Right cardiac atrium (tissue), 5 donors: ENCODE measurements at regions not wholly inside any gene's neighbourhood (a gene's known extent, or its start where the extent isn't known, plus 50 kb on each side); places are given as distances from the start of the nearest gene placed in this dataset.

Experiments used
- ATAC-seq, 2 donors: fragments of 200-7000 bp; cut with Tn5 transposase; one replicate each; pipeline versions ENCODE4 v1.8.0 to v1.9.1; 2020; ENCODE audit warnings: moderate library complexity in 2 of 2, mild to moderate bottlenecking in 1 of 2
- DNase-seq, 3 donors: peaks; one replicate each; pipeline ENCODE4 v3.0.0-alpha.2; 2020
- H3K27ac ChIP-seq: one replicate; pipeline ENCODE4 v1.5.1; 2013; ENCODE audit warnings: mild to moderate bottlenecking, low read length, control low read depth, moderate library complexity
- H3K27me3 ChIP-seq: one replicate; pipeline ENCODE4 v1.6.1; 2013; ENCODE audit not compliant: control insufficient read depth, insufficient read depth
- H3K4me1 ChIP-seq: one replicate; pipeline ENCODE4 v1.6.1; 2013; ENCODE audit warnings: low read length; ENCODE audit not compliant: control insufficient read depth, insufficient read depth
- H3K4me3 ChIP-seq: one replicate; pipeline ENCODE4 v1.5.1; 2013; ENCODE audit warnings: low read length, control low read depth
- H3K9me3 ChIP-seq: one replicate; pipeline ENCODE4 v1.6.1; 2013; ENCODE audit warnings: low read length; ENCODE audit not compliant: control insufficient read depth
- WGBS: extraction: QIAGEN DNeasy Blood & Tissue Kit; methylation state at CpG from one replicate; pipeline ENCODE4 v1.1.7; 2013; 5-methylcytosine and 5-hydroxymethylcytosine counted together
- intact Hi-C, 4 donors: fragments of 100-400 bp; cut with DNase I; formaldehyde crosslinking; loops; one replicate each; pipeline versions ENCODE4 v1.11.0 to v1.14.0; 2022 to 2023
- donor health status: healthy with polysubstance abuse.
- donor health status: DM: no; HTN: yes; CAD: no.
- donor health status: DM: no; HTN: no; CAD: no.
- donor health status: DM: no; HTN: yes; CAD: no; lungs with severe emphysema.
- donor health status: DM: yes; HTN: yes; CAD: no.

GRCh38 chr14:54316652-54317051 lies 80.2 kb upstream of the CDKN3 start:
- no peak overlapping the region for H3K4me3 ChIP-seq
- no peaks in the 10 kb centered on the region for H3K27me3 ChIP-seq
- whole genome bisulfite sequencing = 92% methylated on average over 10 of the region's 10 CpGs
- DNase-seq = no peak
- intact Hi-C loops = no loop called here
- no peak for ATAC-seq
- H3K9me3 ChIP-seq = no peaks in the 10 kb centered on the region
- H3K27ac ChIP-seq = no peak overlapping the region
- H3K4me1 ChIP-seq = no peaks in the 10 kb centered on the region

- intact Hi-C loops = no loop called here
- no peak overlapping the region for H3K27ac ChIP-seq
- H3K4me3 ChIP-seq = no peak overlapping the region
- no peaks in the 10 kb centered on the region for H3K9me3 ChIP-seq
- H3K27me3 ChIP-seq = no peaks in the 10 kb centered on the region
- no peak for ATAC-seq
- H3K4me1 ChIP-seq = no peaks in the 10 kb centered on the region
- 78% methylated on average over 4 of the region's 4 CpGs for WGBS
- no peak for DNase-seq
These were observed 79.4 kb upstream of the CDKN3 start for GRCh38 chr14:54317391-54317790.

- H3K9me3 ChIP-seq = no peaks in the 10 kb centered on the region
- H3K27ac ChIP-seq = no peak overlapping the region
- ATAC-seq = no peak
- no peaks in the 10 kb centered on the region for H3K27me3 ChIP-seq
- 90% methylated on average over 7 of the region's 7 CpGs for WGBS
- H3K4me3 ChIP-seq = no peak overlapping the region
- intact Hi-C loops = loop anchor here in 1 of 4 donors (10.0 kb wide), 1 partner anchor 367 kb away; the partner anchor contains the start of gene BMP4
- no peak for DNase-seq
- H3K4me1 ChIP-seq = no peaks in the 10 kb centered on the region
These were observed 74.6 kb upstream of the CDKN3 start for GRCh38 chr14:54322246-54322645.

- Histone ChIP-seq H3K9me3 (no peaks in the 10 kb centered on the region), H3K27me3 (no peaks in the 10 kb centered on the region), H3K4me3 (no peak overlapping the region), H3K4me1 (no peaks in the 10 kb centered on the region), H3K27ac (no peak overlapping the region)
- 74% methylated on average over 5 of the region's 5 CpGs for WGBS
- ATAC-seq = no peak
- DNase-seq = peak; percentile 30 to 69 (median 67)
- intact Hi-C loops = loop anchor here in 1 of 4 donors (10.0 kb wide), 1 partner anchor 368 kb away; the partner anchor contains the start of gene BMP4
These were observed 74.0 kb upstream of the CDKN3 start for GRCh38 chr14:54322701-54323337.

- H3K4me3 ChIP-seq = no peak overlapping the region
- intact Hi-C loops = loop anchor here in 2 of 4 donors (5.0 to 10.0 kb wide), 2 partner anchors 153 to 371 kb away; partner anchors contain the start of gene BMP4 (in 1 of the 2)
- no peaks in the 10 kb centered on the region for H3K27me3 ChIP-seq
- H3K4me1 ChIP-seq = no peaks in the 10 kb centered on the region
- DNase-seq (no peak), ATAC-seq (no peak)
- H3K27ac ChIP-seq = no peak overlapping the region
- no peaks in the 10 kb centered on the region for H3K9me3 ChIP-seq
- 38% methylated on average over 1 of the region's 1 CpG for WGBS
These were observed 71.0 kb upstream of the CDKN3 start for GRCh38 chr14:54325766-54326165.

GRCh38 chr14:54329082-54329695 lies 67.6 kb upstream of the CDKN3 start:
- H3K4me3 ChIP-seq = no peak overlapping the region
- WGBS = 29% methylated on average over 11 of the region's 11 CpGs
- H3K27ac ChIP-seq = no peak overlapping the region
- peak; percentile 78 to 84 for ATAC-seq
- H3K9me3 ChIP-seq = no peaks in the 10 kb centered on the region
- DNase-seq = peak; percentile 20 to 70 (median 55)
- no peaks in the 10 kb centered on the region for H3K27me3 ChIP-seq
- no peaks in the 10 kb centered on the region for H3K4me1 ChIP-seq
- intact Hi-C loops = loop anchor here in 2 of 4 donors (5.0 to 10.0 kb wide), 2 partner anchors 157 to 374 kb away; partner anchors contain the start of gene BMP4 (in 1 of the 2)

- no peaks in the 10 kb centered on the region for H3K4me1 ChIP-seq
- H3K27me3 ChIP-seq = no peaks in the 10 kb centered on the region
- DNase-seq (no peak), ATAC-seq (no peak)
- 70% methylated on average over 5 of the region's 5 CpGs for WGBS
- intact Hi-C loops = no loop called here
- no peak overlapping the region for H3K27ac ChIP-seq
- H3K9me3 ChIP-seq = no peaks in the 10 kb centered on the region
- H3K4me3 ChIP-seq = no peak overlapping the region
These were observed 65.9 kb upstream of the CDKN3 start for GRCh38 chr14:54330876-54331275.

GRCh38 chr14:54331516-54331915 lies 65.3 kb upstream of the CDKN3 start:
- DNase-seq = no peak
- no peak overlapping the region for H3K4me3 ChIP-seq
- 42% methylated on average over 5 of the region's 5 CpGs for WGBS
- ATAC-seq = peak; percentile 45 to 56
- H3K9me3 ChIP-seq = no peaks in the 10 kb centered on the region
- intact Hi-C loops = no loop called here
- no peaks in the 10 kb centered on the region for H3K27me3 ChIP-seq
- H3K27ac ChIP-seq = no peak overlapping the region
- H3K4me1 ChIP-seq = no peaks in the 10 kb centered on the region

GRCh38 chr14:54332490-54332889 lies 64.3 kb upstream of the CDKN3 start:
- no peaks in the 10 kb centered on the region for H3K4me1 ChIP-seq
- no peak overlapping the region for H3K27ac ChIP-seq
- DNase-seq (no peak), ATAC-seq (no peak)
- no peak overlapping the region for H3K4me3 ChIP-seq
- intact Hi-C loops = no loop called here
- H3K27me3 ChIP-seq = no peaks in the 10 kb centered on the region
- no peaks in the 10 kb centered on the region for H3K9me3 ChIP-seq
- 86% methylated on average over 6 of the region's 6 CpGs for WGBS

- ATAC-seq = no peak
- Histone ChIP-seq H3K4me3 (no peak overlapping the region), H3K4me1 (no peaks in the 10 kb centered on the region), H3K9me3 (no peaks in the 10 kb centered on the region), H3K27me3 (no peaks in the 10 kb centered on the region), H3K27ac (no peak overlapping the region)
- intact Hi-C loops = no loop called here
- WGBS = 94% methylated on average over 4 of the region's 4 CpGs
- DNase-seq = no peak
These were observed 63.3 kb upstream of the CDKN3 start for GRCh38 chr14:54333511-54333910.

GRCh38 chr14:54335569-54336155 lies 61.1 kb upstream of the CDKN3 start:
- intact Hi-C loops = no loop called here
- DNase-seq (no peak), ATAC-seq (no peak)
- Histone ChIP-seq H3K9me3 (no peaks in the 10 kb centered on the region), H3K4me1 (no peaks in the 10 kb centered on the region), H3K27me3 (no peaks in the 10 kb centered on the region), H3K4me3 (no peak overlapping the region), H3K27ac (no peak overlapping the region)
- WGBS = 94% methylated on average over 2 of the region's 2 CpGs
